Panc1 (cell line): ENCODE measurements at regions not wholly inside any gene's neighbourhood (a gene's known extent, or its start where the extent isn't known, plus 50 kb on each side); places are given as distances from the start of the nearest gene placed in this dataset.

Source experiments
- CTCF ChIP-seq: fragments of 450-650 bp; IDR thresholded peaks from 2 replicates; pipeline ENCODE4 v1.5.1; 2017; ENCODE audit warnings: mild to moderate bottlenecking
- POLR2AphosphoS5 ChIP-seq: IDR thresholded peaks from 2 replicates; pipeline ENCODE4 v1.6.1; 2012; ENCODE audit warnings: mild to moderate bottlenecking, low read depth, low read length, moderate library complexity
- SIN3A ChIP-seq: IDR thresholded peaks from 2 replicates; pipeline ENCODE4 v1.6.1; 2012; ENCODE audit warnings: low read depth, mild to moderate bottlenecking, low read length, moderate library complexity, borderline replicate concordance; ENCODE audit not compliant: insufficient read depth
- TCF7L2 ChIP-seq: IDR thresholded peaks from 2 replicates; pipeline ENCODE4 v1.6.1; 2011; ENCODE audit warnings: mild to moderate bottlenecking, low read depth, low read length, inconsistent platforms
- TF ChIP-seq, protein P1 (sequence below), 2 experiments: IDR thresholded peaks; 2 replicates each; pipeline ENCODE4 v1.6.1; 2011 to 2012; ENCODE audit warnings: low read depth in 2 of 2, control low read depth in 1 of 2, low read length in 1 of 2, mild to moderate bottlenecking in 1 of 2, moderate library complexity in 1 of 2; ENCODE audit not compliant: insufficient read depth in 1 of 2

DNA sequence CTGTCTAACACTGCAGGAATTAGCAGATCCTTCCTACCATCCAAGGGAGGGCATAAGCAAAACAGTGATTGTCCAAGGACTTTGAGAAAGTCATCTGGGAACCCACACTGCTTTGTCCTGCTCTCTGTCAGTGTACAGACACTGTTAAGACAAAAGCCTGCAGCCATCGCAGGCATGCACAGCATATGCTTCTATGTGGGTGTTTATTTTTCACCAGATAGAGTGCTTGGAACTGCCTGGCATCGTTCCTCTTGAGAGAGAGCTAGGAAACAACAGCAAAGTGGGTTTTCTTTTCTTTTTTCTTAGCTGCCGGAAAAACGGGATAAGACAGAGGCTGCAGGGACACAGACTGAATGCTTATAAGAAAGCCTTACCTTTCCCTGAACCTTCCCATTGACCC, 212.3 kb downstream of the ICE1 start:
- TF ChIP-seq POLR2AphosphoS5 = no peak
- no peak for TF ChIP-seq CTCF
- no peak for TF ChIP-seq TCF7L2
- TF ChIP-seq, protein P1, sequence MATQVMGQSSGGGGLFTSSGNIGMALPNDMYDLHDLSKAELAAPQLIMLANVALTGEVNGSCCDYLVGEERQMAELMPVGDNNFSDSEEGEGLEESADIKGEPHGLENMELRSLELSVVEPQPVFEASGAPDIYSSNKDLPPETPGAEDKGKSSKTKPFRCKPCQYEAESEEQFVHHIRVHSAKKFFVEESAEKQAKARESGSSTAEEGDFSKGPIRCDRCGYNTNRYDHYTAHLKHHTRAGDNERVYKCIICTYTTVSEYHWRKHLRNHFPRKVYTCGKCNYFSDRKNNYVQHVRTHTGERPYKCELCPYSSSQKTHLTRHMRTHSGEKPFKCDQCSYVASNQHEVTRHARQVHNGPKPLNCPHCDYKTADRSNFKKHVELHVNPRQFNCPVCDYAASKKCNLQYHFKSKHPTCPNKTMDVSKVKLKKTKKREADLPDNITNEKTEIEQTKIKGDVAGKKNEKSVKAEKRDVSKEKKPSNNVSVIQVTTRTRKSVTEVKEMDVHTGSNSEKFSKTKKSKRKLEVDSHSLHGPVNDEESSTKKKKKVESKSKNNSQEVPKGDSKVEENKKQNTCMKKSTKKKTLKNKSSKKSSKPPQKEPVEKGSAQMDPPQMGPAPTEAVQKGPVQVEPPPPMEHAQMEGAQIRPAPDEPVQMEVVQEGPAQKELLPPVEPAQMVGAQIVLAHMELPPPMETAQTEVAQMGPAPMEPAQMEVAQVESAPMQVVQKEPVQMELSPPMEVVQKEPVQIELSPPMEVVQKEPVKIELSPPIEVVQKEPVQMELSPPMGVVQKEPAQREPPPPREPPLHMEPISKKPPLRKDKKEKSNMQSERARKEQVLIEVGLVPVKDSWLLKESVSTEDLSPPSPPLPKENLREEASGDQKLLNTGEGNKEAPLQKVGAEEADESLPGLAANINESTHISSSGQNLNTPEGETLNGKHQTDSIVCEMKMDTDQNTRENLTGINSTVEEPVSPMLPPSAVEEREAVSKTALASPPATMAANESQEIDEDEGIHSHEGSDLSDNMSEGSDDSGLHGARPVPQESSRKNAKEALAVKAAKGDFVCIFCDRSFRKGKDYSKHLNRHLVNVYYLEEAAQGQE (IDR thresholded peaks at IDR 0.05; ENCODE audit: insufficient read depth in 1 of 2, low read depth in 2 of 2, low read length in 1 of 2) = no peak
- no peak for TF ChIP-seq SIN3A
